Right lobe of liver (tissue), 6 donors: ENCODE measurements at regions not wholly inside any gene's neighbourhood (a gene's known extent, or its start where the extent isn't known, plus 50 kb on each side); places are given as distances from the start of the nearest gene placed in this dataset.

ENCODE experiments used
- ATAC-seq, 4 donors: fragments of 200-7000 bp; cut with Tn5 transposase; one replicate each; pipeline ENCODE4 v1.9.1; 2020; ENCODE audit warnings: mild to moderate bottlenecking in 4 of 4, moderate library complexity in 4 of 4
- DNase-seq, 3 donors: peaks; one replicate each; pipeline ENCODE4 v3.0.0-alpha.2; 2020
- H3K27ac ChIP-seq, 3 donors: fragments of 200-600 bp; one replicate each; pipeline ENCODE4 v1.8.0; 2022
- H3K27me3 ChIP-seq, 2 donors: fragments of 200-600 bp; one replicate each; pipeline ENCODE4 v1.8.0; 2022
- H3K36me3 ChIP-seq, 4 donors: fragments of 200-600 bp; sonication (generic) in 1 of 4; one replicate each; pipeline versions ENCODE4 v1.5.1 to v1.8.0; 2017 to 2022; ENCODE audit warnings: control low read depth in 1 of 4
- H3K4me1 ChIP-seq, 4 donors: fragments of 200-600 bp; sonication (generic) in 1 of 4; one replicate each; pipeline versions ENCODE4 v1.5.1 to v1.8.0; 2017 to 2022; ENCODE audit warnings: control low read depth in 1 of 4
- H3K4me3 ChIP-seq, 3 donors: fragments of 200-600 bp; one replicate each; pipeline ENCODE4 v1.8.0; 2022
- H3K9me3 ChIP-seq, 4 donors: fragments of 200-600 bp; sonication (generic) in 1 of 4; one replicate each; pipeline versions ENCODE4 v1.5.1 to v1.8.0; 2017 to 2022; ENCODE audit warnings: control low read depth in 1 of 4
- POLR2A ChIP-seq: fragments of 450-650 bp; IDR thresholded peaks from one replicate; pipeline ENCODE4 v1.6.1; 2017; ENCODE audit warnings: antibody characterized with exemption, mild to moderate bottlenecking
- WGBS: methylation state at CpG from one replicate; pipeline ENCODE4 v1.1.6; 2018; ENCODE audit warnings: low coverage, low lambda C conversion rate; ENCODE audit not compliant: insufficient coverage; ENCODE audit errors: missing lambda C conversion rate; 5-methylcytosine and 5-hydroxymethylcytosine counted together
- intact Hi-C, 2 donors: fragments of 100-400 bp; cut with DNase I; formaldehyde crosslinking; loops; one replicate each; pipeline versions ENCODE4 v1.11.2 to v1.14.1; 2022
- TF ChIP-seq, protein P1 (sequence below), 4 donors: fragments of 200-600 bp in 3 of 4; fragments of 450-650 bp in 1 of 4; IDR thresholded peaks; one replicate each; pipeline versions ENCODE4 v1.5.1 to v1.8.0; 2016 to 2022; ENCODE audit warnings: antibody characterized with exemption in 4 of 4, mild to moderate bottlenecking in 2 of 4
- donor health status: DM: no; HTN: yes; CAD: no.
- donor health status: DM: no; HTN: no; CAD: no.
- donor health status: DM: no; HTN: no; CAD: no.
- donor health status: DM: no; HTN: yes; CAD: no.
- donor health status: DM: no; HTN: yes; CAD: no.

DNA sequence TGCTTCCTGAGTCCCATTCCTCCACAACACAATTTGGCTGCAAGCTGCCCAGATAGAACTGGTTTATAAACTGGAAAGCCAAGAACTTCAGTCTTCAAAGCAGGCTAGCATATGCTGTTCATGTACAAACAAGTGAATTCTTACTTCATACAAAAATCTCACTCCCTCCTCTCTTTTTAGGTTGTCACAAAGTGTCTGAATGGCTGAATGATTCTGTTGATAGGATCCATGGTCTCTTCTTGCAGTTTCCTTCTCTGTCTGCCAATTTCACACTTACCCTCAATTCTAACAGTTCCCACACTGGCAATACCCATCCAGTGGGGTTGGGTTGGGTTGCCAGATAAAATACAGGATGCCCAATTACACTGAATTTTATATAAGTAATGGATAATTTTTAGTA is 363.5 kb downstream of the DEPDC1B start:
- H3K4me3 ChIP-seq, result no peak overlapping the region
- H3K27me3 ChIP-seq, result no peaks in the 10 kb centered on the region
- TF ChIP-seq POLR2A, result no peak
- TF ChIP-seq, protein P1, sequence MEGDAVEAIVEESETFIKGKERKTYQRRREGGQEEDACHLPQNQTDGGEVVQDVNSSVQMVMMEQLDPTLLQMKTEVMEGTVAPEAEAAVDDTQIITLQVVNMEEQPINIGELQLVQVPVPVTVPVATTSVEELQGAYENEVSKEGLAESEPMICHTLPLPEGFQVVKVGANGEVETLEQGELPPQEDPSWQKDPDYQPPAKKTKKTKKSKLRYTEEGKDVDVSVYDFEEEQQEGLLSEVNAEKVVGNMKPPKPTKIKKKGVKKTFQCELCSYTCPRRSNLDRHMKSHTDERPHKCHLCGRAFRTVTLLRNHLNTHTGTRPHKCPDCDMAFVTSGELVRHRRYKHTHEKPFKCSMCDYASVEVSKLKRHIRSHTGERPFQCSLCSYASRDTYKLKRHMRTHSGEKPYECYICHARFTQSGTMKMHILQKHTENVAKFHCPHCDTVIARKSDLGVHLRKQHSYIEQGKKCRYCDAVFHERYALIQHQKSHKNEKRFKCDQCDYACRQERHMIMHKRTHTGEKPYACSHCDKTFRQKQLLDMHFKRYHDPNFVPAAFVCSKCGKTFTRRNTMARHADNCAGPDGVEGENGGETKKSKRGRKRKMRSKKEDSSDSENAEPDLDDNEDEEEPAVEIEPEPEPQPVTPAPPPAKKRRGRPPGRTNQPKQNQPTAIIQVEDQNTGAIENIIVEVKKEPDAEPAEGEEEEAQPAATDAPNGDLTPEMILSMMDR (IDR thresholded peaks at IDR 0.05), result no peak
- DNase-seq, result no peak
- H3K36me3 ChIP-seq, result no peaks in the 10 kb centered on the region
- intact Hi-C loops, result no loop called here
- H3K9me3 ChIP-seq, result no peaks in the 10 kb centered on the region
- no peak overlapping the region for H3K27ac ChIP-seq
- ATAC-seq, result no peak
- H3K4me1 ChIP-seq, result no peaks in the 10 kb centered on the region

DNA sequence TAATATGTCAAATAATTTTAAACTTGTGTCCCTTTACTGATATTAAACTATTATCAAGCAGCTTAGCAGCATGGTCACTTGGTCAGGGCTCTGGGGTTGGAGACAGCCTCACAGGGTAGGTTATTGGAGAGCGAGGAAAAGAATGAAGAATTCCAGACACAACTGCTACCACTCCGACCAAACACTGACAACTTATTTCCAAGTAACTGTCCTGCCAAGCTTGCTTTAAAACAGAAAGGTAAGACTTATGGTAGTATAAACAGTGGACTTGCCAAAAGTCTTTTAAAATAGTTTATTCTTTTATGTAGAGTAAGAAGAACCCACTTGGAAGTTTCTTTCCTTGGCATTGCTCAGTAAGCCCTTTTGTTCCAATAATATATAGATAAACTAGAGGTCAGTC is 364.1 kb downstream of the DEPDC1B start:
- H3K9me3 ChIP-seq, result no peaks in the 10 kb centered on the region
- H3K27me3 ChIP-seq, result no peaks in the 10 kb centered on the region
- no peak overlapping the region for H3K4me3 ChIP-seq
- DNase-seq, result no peak
- 67% methylated on average over 2 of the region's 2 CpGs for WGBS
- H3K27ac ChIP-seq, result no peak overlapping the region
- ATAC-seq, result no peak
- intact Hi-C loops, result no loop called here
- H3K4me1 ChIP-seq, result no peaks in the 10 kb centered on the region
- TF ChIP-seq POLR2A, result no peak
- TF ChIP-seq, protein P1 (IDR thresholded peaks at IDR 0.05), result no peak
- no peaks in the 10 kb centered on the region for H3K36me3 ChIP-seq

DNA sequence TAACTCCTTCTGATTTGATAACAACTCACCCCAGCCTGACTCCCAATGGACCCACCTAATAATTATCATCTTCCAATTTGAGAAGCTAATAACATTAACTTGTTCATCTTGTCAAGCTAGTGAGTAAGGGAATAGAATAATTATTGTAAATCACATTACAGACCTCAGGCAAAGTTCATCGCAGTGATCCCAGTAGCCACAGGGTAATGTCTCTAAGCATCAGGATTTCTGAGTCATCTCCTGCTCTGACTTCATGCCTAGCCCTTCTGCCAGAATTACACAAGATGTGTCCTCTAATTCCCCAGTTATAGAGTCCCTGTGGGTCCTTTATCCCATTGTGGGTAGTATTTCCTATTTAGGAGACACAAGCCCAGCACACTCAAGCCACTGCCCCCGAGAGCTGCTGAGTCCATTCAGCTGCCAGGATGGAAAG is 365.7 kb downstream of the DEPDC1B start:
- intact Hi-C loops, result no loop called here
- ATAC-seq (no peak), DNase-seq (no peak)
- Histone ChIP-seq H3K27ac (no peak overlapping the region), H3K4me1 (no peaks in the 10 kb centered on the region), H3K27me3 (no peaks in the 10 kb centered on the region), H3K36me3 (no peaks in the 10 kb centered on the region), H3K4me3 (no peak overlapping the region), H3K9me3 (no peaks in the 10 kb centered on the region)
- TF ChIP-seq POLR2A, result no peak
- TF ChIP-seq, protein P1 (IDR thresholded peaks at IDR 0.05), result no peak
- WGBS, result 100% methylated on average over 1 of the region's 2 CpGs

DNA sequence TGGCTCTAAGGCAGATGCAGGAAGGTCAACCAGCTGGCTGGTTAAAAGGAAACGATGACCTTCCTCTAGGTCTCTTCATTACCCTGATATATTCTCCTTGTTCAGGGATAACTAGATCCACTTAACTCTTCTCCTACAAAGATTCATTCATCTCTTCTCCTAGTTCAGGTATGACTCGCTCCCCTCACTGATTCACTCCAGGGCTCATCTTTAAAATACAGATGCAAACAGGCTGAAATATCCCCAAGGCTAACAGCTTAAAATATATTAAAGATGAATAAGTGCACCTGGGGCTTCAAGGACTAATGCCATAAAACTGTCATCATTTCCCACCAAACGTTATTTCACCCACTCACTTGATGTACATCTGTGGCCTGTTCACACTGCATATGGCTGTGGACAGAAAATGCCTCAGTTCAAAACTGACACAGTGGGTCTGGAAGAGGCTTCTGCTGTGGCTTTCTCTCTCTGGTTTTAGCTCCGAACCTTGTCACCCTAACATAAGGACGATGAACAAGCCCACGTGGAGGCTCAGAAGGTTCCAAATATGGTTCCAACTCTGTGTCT is 366.9 kb downstream of the DEPDC1B start:
- H3K27ac ChIP-seq, result no peak overlapping the region
- no peak overlapping the region for H3K4me3 ChIP-seq
- ATAC-seq (no peak), DNase-seq (no peak)
- no peaks in the 10 kb centered on the region for H3K27me3 ChIP-seq
- TF ChIP-seq, protein P1 (IDR thresholded peaks at IDR 0.05), result no peak
- TF ChIP-seq POLR2A, result no peak
- H3K9me3 ChIP-seq, result peaks cover 0 to 3% (median 0%) of the 10 kb centered on the region in 4 donors
- intact Hi-C loops, result no loop called here
- H3K4me1 ChIP-seq, result no peaks in the 10 kb centered on the region
- WGBS, result 63% methylated on average over 6 of the region's 6 CpGs
- H3K36me3 ChIP-seq, result no peaks in the 10 kb centered on the region
